Osteoblast (primary cell): ENCODE measurements at regions not wholly inside any gene's neighbourhood (a gene's known extent, or its start where the extent isn't known, plus 50 kb on each side); places are given as distances from the start of the nearest gene placed in this dataset.

Source experiments
- DNase-seq: peaks from one replicate; pipeline ENCODE4 v3.0.0; 2011; ENCODE audit warnings: low spot score, mixed read lengths; ENCODE audit not compliant: insufficient read length; ENCODE audit errors: missing footprints
- H2AFZ ChIP-seq: 2 replicates; pipeline ENCODE4 v1.6.0; 2011; ENCODE audit warnings: mild to moderate bottlenecking, low read length
- H3K27ac ChIP-seq: 2 replicates; pipeline ENCODE4 v1.5.1; 2011; ENCODE audit warnings: mild to moderate bottlenecking, low read depth, low read length, moderate library complexity
- H3K27me3 ChIP-seq: 2 replicates; pipeline ENCODE4 v1.6.0; 2012; ENCODE audit warnings: mild to moderate bottlenecking, control low read depth, inconsistent platforms, low read length, moderate library complexity; ENCODE audit not compliant: insufficient read depth
- H3K36me3 ChIP-seq: 2 replicates; pipeline ENCODE4 v1.5.1; 2011; ENCODE audit warnings: mild to moderate bottlenecking, low read length, control low read depth, moderate library complexity; ENCODE audit not compliant: insufficient read depth
- H3K4me1 ChIP-seq: 2 replicates; pipeline ENCODE4 v1.5.1; 2011; ENCODE audit warnings: mild to moderate bottlenecking, low read length, control low read depth, moderate library complexity; ENCODE audit not compliant: insufficient read depth
- H3K4me2 ChIP-seq: 2 replicates; pipeline ENCODE4 v1.6.0; 2011; ENCODE audit warnings: mild to moderate bottlenecking, low read length; ENCODE audit not compliant: insufficient read depth
- H3K4me3 ChIP-seq: fragments of 200-600 bp; sonication (generic); 3 replicates; pipeline ENCODE4 v1.5.1; 2012; ENCODE audit warnings: mild to moderate bottlenecking, low read length, inconsistent platforms; ENCODE audit not compliant: insufficient read depth
- H3K79me2 ChIP-seq: 2 replicates; pipeline ENCODE4 v1.6.0; 2012; ENCODE audit warnings: mild to moderate bottlenecking, low read length, control low read depth, inconsistent platforms; ENCODE audit not compliant: insufficient read depth
- H3K9me3 ChIP-seq: 2 replicates; pipeline ENCODE4 v1.5.1; 2011; ENCODE audit warnings: low read depth, low read length, control low read depth
- H4K20me1 ChIP-seq: 2 replicates; pipeline ENCODE4 v1.6.0; 2012; ENCODE audit warnings: mild to moderate bottlenecking, low read length, control low read depth; ENCODE audit not compliant: insufficient read depth
- CTCF ChIP-seq: IDR thresholded peaks from 2 replicates; pipeline ENCODE4 v1.5.1; 2011; ENCODE audit warnings: mild to moderate bottlenecking, low read depth, low read length, moderate library complexity; ENCODE audit errors: extremely low read depth

- H3K27ac ChIP-seq: no peak overlapping the region
- no peak overlapping the region for H2AFZ ChIP-seq
- H4K20me1 ChIP-seq: no peaks in the 10 kb centered on the region
- H3K27me3 ChIP-seq: no peaks in the 10 kb centered on the region
- H3K4me2 ChIP-seq: no peak overlapping the region
- H3K9me3 ChIP-seq: peaks cover 2% of the 10 kb centered on the region
- H3K4me1 ChIP-seq: no peaks in the 10 kb centered on the region
- DNase-seq: no peak
- TF ChIP-seq CTCF: no peak
- H3K79me2 ChIP-seq: no peaks in the 10 kb centered on the region
- H3K36me3 ChIP-seq: no peaks in the 10 kb centered on the region
- H3K4me3 ChIP-seq: no peak overlapping the region
Observed at GRCh38 chr15:97836003-97836402, 124.5 kb upstream of the ARRDC4 start.

GRCh38 chr15:97837896-97838295, 122.6 kb upstream of the ARRDC4 start:
- Histone ChIP-seq H3K27ac (no peak overlapping the region), H2AFZ (no peak overlapping the region), H3K36me3 (no peaks in the 10 kb centered on the region), H3K27me3 (no peaks in the 10 kb centered on the region), H3K9me3 (peaks cover 2% of the 10 kb centered on the region), H3K4me1 (no peaks in the 10 kb centered on the region), H3K4me3 (no peak overlapping the region), H3K4me2 (no peak overlapping the region), H3K79me2 (no peaks in the 10 kb centered on the region), H4K20me1 (no peaks in the 10 kb centered on the region)
- no peak for TF ChIP-seq CTCF
- no peak for DNase-seq

- H3K4me1 ChIP-seq: no peaks in the 10 kb centered on the region
- H3K4me2 ChIP-seq: no peak overlapping the region
- no peak overlapping the region for H3K27ac ChIP-seq
- no peak overlapping the region for H2AFZ ChIP-seq
- no peak overlapping the region for H3K4me3 ChIP-seq
- TF ChIP-seq CTCF: no peak
- no peaks in the 10 kb centered on the region for H4K20me1 ChIP-seq
- H3K9me3 ChIP-seq: peaks cover 2% of the 10 kb centered on the region
- no peaks in the 10 kb centered on the region for H3K79me2 ChIP-seq
- peak; percentile 11 for DNase-seq
- no peaks in the 10 kb centered on the region for H3K36me3 ChIP-seq
- no peaks in the 10 kb centered on the region for H3K27me3 ChIP-seq
Observed at GRCh38 chr15:97838606-97839210, 121.8 kb upstream of the ARRDC4 start.

GRCh38 chr15:97840501-97840900, 120.0 kb upstream of the ARRDC4 start:
- no peaks in the 10 kb centered on the region for H3K36me3 ChIP-seq
- DNase-seq: no peak
- no peaks in the 10 kb centered on the region for H3K79me2 ChIP-seq
- peaks cover 2% of the 10 kb centered on the region for H3K9me3 ChIP-seq
- no peaks in the 10 kb centered on the region for H3K27me3 ChIP-seq
- no peak overlapping the region for H3K4me2 ChIP-seq
- H3K4me1 ChIP-seq: no peaks in the 10 kb centered on the region
- no peak for TF ChIP-seq CTCF
- no peak overlapping the region for H3K27ac ChIP-seq
- H4K20me1 ChIP-seq: no peaks in the 10 kb centered on the region
- H3K4me3 ChIP-seq: no peak overlapping the region
- H2AFZ ChIP-seq: no peak overlapping the region
